K562 (cell line): ENCODE measurements at regions not wholly inside any gene's neighbourhood (a gene's known extent, or its start where the extent isn't known, plus 50 kb on each side); places are given as distances from the start of the nearest gene placed in this dataset.

Experiments
- ATAC-seq: fragments of 200-7000 bp; cut with Tn5 transposase; 3 replicates; pipeline ENCODE4 v1.9.1; 2020; ENCODE audit warnings: moderate library complexity
- BruUV-seq: library from RNA; stranded (reverse); fragments of 400-500 nt; replicated peaks from 2 replicates; lab custom pipeline; 2021; lab: Mats Ljungman, UMichigan
- CTCF ChIA-PET: fragments of 300-600 bp; formaldehyde crosslinking; extraction: SDS; loops from one replicate; lab custom pipeline; 2021; ENCODE audit warnings: low intra/inter-chr PET ratio; lab: Yijun Ruan, JAX
- POLR2A ChIA-PET: fragments of 300-600, 350-650 bp; sonication (Branson Sonifier 250); formaldehyde crosslinking; extraction: SDS; loops from one replicate; lab custom pipeline; 2021; ENCODE audit warnings: antibody characterized with exemption, inconsistent platforms; lab: Yijun Ruan, JAX
- DNase-seq, 4 experiments: peaks; one replicate each; pipeline versions ENCODE4 v3.0.0 to v3.0.0-alpha.2; 2011 to 2018; ENCODE audit warnings: low spot score in 3 of 4, mixed read lengths in 3 of 4; ENCODE audit errors: extremely low read depth in 1 of 4
- FAIRE-seq: peaks from 2 replicates; lab custom pipeline; 2011; peaks lifted over from hg19 to GRCh38; lab: Jason Lieb, UNC
- H2AFZ ChIP-seq: 2 replicates; pipeline ENCODE4 v1.6.0; 2011; ENCODE audit warnings: low read depth, low read length, control low read depth, inconsistent platforms
- H3K27ac ChIP-seq: fragments of 200-600 bp; 3 replicates; pipeline ENCODE4 v1.8.0; 2011; ENCODE audit warnings: low read depth, mild to moderate bottlenecking, control low read depth, inconsistent platforms, low read length, moderate library complexity, mixed read lengths; ENCODE audit errors: extremely low read depth
- H3K27me3 ChIP-seq, 2 experiments: fragments of 300-600 bp in 1 of 2; 2 replicates in 1 of 2; 3 replicates in 1 of 2; pipeline versions ENCODE4 v1.6.0 to v1.8.0; 2011; ENCODE audit warnings: inconsistent platforms in 2 of 2, low read length in 2 of 2, mild to moderate bottlenecking in 1 of 2, mixed read lengths in 1 of 2, moderate library complexity in 1 of 2; ENCODE audit not compliant: control insufficient read depth in 2 of 2, insufficient read depth in 2 of 2
- H3K36me3 ChIP-seq: fragments of 300-600 bp; 3 replicates; pipeline ENCODE4 v1.8.0; 2011; ENCODE audit warnings: mild to moderate bottlenecking, low read length, inconsistent platforms; ENCODE audit not compliant: control insufficient read depth, insufficient read depth
- H3K4me1 ChIP-seq, 2 experiments: fragments of 200-600 bp in 1 of 2; replicated peaks in 1 of 2; 2 replicates in 1 of 2; 3 replicates in 1 of 2; pipeline versions ENCODE4 v1.5.1 to v1.8.0; 2011; ENCODE audit warnings: inconsistent platforms in 2 of 2, low read length in 2 of 2, mild to moderate bottlenecking in 1 of 2, mixed read lengths in 1 of 2, moderate library complexity in 1 of 2; ENCODE audit not compliant: control insufficient read depth in 2 of 2, insufficient read depth in 2 of 2
- H3K4me2 ChIP-seq: 2 replicates; pipeline ENCODE4 v1.6.1; 2011; ENCODE audit warnings: low read length, control low read depth, inconsistent platforms, mixed read lengths; ENCODE audit not compliant: insufficient read depth
- H3K4me3 ChIP-seq: fragments of 200-600 bp; sonication (generic), shearing (Covaris generic); 2 replicates; pipeline ENCODE4 v1.5.1; 2016; ENCODE audit warnings: control low read depth, inconsistent platforms
- H3K79me2 ChIP-seq: fragments of 200-600 bp; 3 replicates; pipeline ENCODE4 v1.8.0; 2011; ENCODE audit warnings: low read length, inconsistent platforms; ENCODE audit not compliant: control insufficient read depth, insufficient read depth
- H3K9ac ChIP-seq, 2 experiments: 2 replicates each; pipeline versions ENCODE4 v1.6.0 to v1.6.1; 2011; ENCODE audit warnings: low read depth in 2 of 2, low read length in 2 of 2, control low read depth in 1 of 2, inconsistent platforms in 1 of 2, mild to moderate bottlenecking in 1 of 2, mixed read lengths in 1 of 2; ENCODE audit not compliant: insufficient read depth in 1 of 2
- H3K9me1 ChIP-seq: one replicate; pipeline ENCODE4 v1.6.0; 2011; ENCODE audit warnings: inconsistent platforms, mild to moderate bottlenecking, low read length, moderate library complexity; ENCODE audit not compliant: control insufficient read depth, insufficient read depth
- H3K9me3 ChIP-seq: replicated peaks from 2 replicates; pipeline ENCODE4 v1.5.1; 2011; ENCODE audit warnings: low read depth, low read length, inconsistent platforms; ENCODE audit not compliant: control insufficient read depth, insufficient read depth
- H4K20me1 ChIP-seq: replicated peaks from 2 replicates; pipeline ENCODE4 v1.6.1; 2011; ENCODE audit warnings: low read length, inconsistent platforms, mixed read lengths; ENCODE audit not compliant: control insufficient read depth, insufficient read depth
- EWSR1 ChIP-seq: fragments of 450-650 bp; IDR thresholded peaks from 2 replicates; pipeline ENCODE4 v1.6.1; 2018; ENCODE audit warnings: borderline replicate concordance, mild to moderate bottlenecking, low read depth, moderate library complexity; ENCODE audit not compliant: partially characterized antibody
- MYC ChIP-seq, 2 experiments: fragments of 250-450 bp in 1 of 2; sonication (Bioruptor Pico) in 1 of 2; IDR thresholded peaks; 2 replicates each; pipeline versions ENCODE4 v1.5.1 to v1.6.1; 2012 to 2021; ENCODE audit warnings: low read depth in 2 of 2, borderline replicate concordance in 1 of 2, improper control_type of control experiment in 1 of 2, low read length in 1 of 2, mild to moderate bottlenecking in 1 of 2, moderate library complexity in 1 of 2
- NFXL1 ChIP-seq: fragments of 450-650 bp; formaldehyde crosslinking; IDR thresholded peaks from 2 replicates; pipeline ENCODE4 v1.4.0; 2021; ENCODE audit warnings: mild to moderate bottlenecking
- SMAD1 ChIP-seq: fragments of 150-350 bp; IDR thresholded peaks from 2 replicates; pipeline ENCODE4 v1.6.1; 2014; ENCODE audit warnings: low read length, low read depth; ENCODE audit not compliant: partially characterized antibody
- ZKSCAN1 ChIP-seq: fragments of 150-350 bp; IDR thresholded peaks from 2 replicates; pipeline ENCODE4 v1.6.1; 2016; ENCODE audit warnings: low read depth, low read length
- ZNF146 ChIP-seq: IDR thresholded peaks from one replicate; pipeline ENCODE4 v1.6.1; 2018; ENCODE audit warnings: missing compliant biosample characterization; ENCODE audit not compliant: unreplicated experiment
- ZNF589 ChIP-seq: fragments of 200-800 bp; sonication (Bioruptor generic); IDR thresholded peaks from 2 replicates; pipeline ENCODE4 v1.6.1; 2016; ENCODE audit warnings: low read depth, missing genetic modification characterization, missing compliant biosample characterization
- WGBS: fragments of 100-300 bp; shearing (Covaris generic); methylation state at CpG from one replicate; pipeline ENCODE4 v1.1.6; 2016; ENCODE audit warnings: low coverage, mixed read lengths; ENCODE audit not compliant: insufficient coverage; ENCODE audit errors: missing lambda C conversion rate; 5-methylcytosine and 5-hydroxymethylcytosine counted together
- in situ Hi-C: fragments of 300-500 bp; cut with MboI; formaldehyde crosslinking; loops from 4 replicates; pipeline ENCODE4 v1.15.0; 2018; ENCODE audit warnings: inconsistent platforms, mixed read lengths
- intact Hi-C: fragments of 100-400 bp; cut with micrococcal nuclease; formaldehyde crosslinking; loops from 2 replicates; pipeline ENCODE4 v1.14.2; 2022
- TF ChIP-seq, protein P1 (sequence below), 2 experiments: IDR thresholded peaks in 1 of 2; conservative IDR thresholded peaks in 1 of 2; 2 replicates each; pipeline ENCODE4 v1.6.1; 2016; ENCODE audit warnings: low read depth in 2 of 2, mild to moderate bottlenecking in 1 of 2, missing compliant biosample characterization in 1 of 2, missing genetic modification characterization in 1 of 2, moderate library complexity in 1 of 2
- TF ChIP-seq, protein P2 (sequence below): fragments of 450-650 bp; formaldehyde crosslinking; IDR thresholded peaks from 2 replicates; pipeline ENCODE4 v1.4.0; 2020; ENCODE audit warnings: mild to moderate bottlenecking
- TF ChIP-seq, protein P3 (sequence below): fragments of 250-450 bp; sonication (Bioruptor Pico); IDR thresholded peaks from 2 replicates; pipeline ENCODE4 v1.4.0; 2020

DNA sequence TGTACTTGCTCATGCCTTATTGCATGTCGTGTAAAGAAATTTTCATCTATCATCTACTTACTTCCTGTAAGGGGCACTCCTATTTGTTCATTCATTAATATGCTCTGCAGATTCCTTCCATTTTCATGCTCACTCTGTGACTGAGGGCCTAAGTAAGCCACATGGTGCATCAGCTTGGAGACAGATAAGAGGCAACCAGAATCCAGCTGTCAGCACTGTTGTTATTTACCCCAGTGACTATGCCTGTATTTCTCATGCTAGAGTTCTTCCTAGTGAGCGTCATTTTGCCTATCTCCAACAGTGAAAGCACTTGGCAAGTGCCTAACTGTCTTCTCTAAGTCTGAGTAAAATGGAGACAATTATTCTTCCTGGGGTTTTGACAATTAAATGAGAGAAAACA lies 124.8 kb upstream of the ABI3BP start:
- ChIA-PET CTCF (no interaction called here), POLR2A (no interaction called here)
- Histone ChIP-seq H3K27ac (no peak overlapping the region), H3K4me2 (no peak overlapping the region), H3K9me1 (no peaks in the 10 kb centered on the region), H3K36me3 (no peaks in the 10 kb centered on the region), H3K4me3 (no peak overlapping the region), H3K9me3 (no peaks in the 10 kb centered on the region), H3K4me1 (0 out of 5 replicates have a peak, but pooled peaks cover 0 to 8% of the 10 kb centered on the region in 2 experiments), H3K9ac (no peak overlapping the region), H3K27me3 (no peaks in the 10 kb centered on the region), H3K79me2 (no peaks in the 10 kb centered on the region), H2AFZ (0 out of 2 replicates have a peak overlapping the region, but pooled peaks have one; percentile 40), H4K20me1 (no peaks in the 10 kb centered on the region)
- in situ Hi-C loops (no loop called here), intact Hi-C loops (no loop called here)
- BruUV-seq, result no TSS peak
- 5% methylated on average over 2 of the region's 2 CpGs for WGBS
- DNase-seq (peak in 1 of 4 experiments; percentile 10), FAIRE-seq (no peak), ATAC-seq (peak; percentile 69)
- TF ChIP-seq, protein P1, sequence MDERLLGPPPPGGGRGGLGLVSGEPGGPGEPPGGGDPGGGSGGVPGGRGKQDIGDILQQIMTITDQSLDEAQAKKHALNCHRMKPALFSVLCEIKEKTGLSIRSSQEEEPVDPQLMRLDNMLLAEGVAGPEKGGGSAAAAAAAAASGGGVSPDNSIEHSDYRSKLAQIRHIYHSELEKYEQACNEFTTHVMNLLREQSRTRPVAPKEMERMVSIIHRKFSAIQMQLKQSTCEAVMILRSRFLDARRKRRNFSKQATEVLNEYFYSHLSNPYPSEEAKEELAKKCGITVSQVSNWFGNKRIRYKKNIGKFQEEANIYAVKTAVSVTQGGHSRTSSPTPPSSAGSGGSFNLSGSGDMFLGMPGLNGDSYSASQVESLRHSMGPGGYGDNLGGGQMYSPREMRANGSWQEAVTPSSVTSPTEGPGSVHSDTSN (CRISPR knock-in tag; IDR thresholded peaks at IDR 0.05; ENCODE audit: low read depth), result no peak
- TF ChIP-seq, protein P1 (tag; conservative IDR thresholded peaks at IDR 0.05; ENCODE audit: low read depth), result peak; percentile 87
- TF ChIP-seq EWSR1, result no peak
- TF ChIP-seq ZNF146 (CRISPR knock-in tag), result no peak
- TF ChIP-seq, protein P2, sequence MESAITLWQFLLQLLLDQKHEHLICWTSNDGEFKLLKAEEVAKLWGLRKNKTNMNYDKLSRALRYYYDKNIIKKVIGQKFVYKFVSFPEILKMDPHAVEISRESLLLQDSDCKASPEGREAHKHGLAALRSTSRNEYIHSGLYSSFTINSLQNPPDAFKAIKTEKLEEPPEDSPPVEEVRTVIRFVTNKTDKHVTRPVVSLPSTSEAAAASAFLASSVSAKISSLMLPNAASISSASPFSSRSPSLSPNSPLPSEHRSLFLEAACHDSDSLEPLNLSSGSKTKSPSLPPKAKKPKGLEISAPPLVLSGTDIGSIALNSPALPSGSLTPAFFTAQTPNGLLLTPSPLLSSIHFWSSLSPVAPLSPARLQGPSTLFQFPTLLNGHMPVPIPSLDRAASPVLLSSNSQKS (CRISPR knock-in tag), result no peak
- no peak for TF ChIP-seq SMAD1
- TF ChIP-seq, protein P3, sequence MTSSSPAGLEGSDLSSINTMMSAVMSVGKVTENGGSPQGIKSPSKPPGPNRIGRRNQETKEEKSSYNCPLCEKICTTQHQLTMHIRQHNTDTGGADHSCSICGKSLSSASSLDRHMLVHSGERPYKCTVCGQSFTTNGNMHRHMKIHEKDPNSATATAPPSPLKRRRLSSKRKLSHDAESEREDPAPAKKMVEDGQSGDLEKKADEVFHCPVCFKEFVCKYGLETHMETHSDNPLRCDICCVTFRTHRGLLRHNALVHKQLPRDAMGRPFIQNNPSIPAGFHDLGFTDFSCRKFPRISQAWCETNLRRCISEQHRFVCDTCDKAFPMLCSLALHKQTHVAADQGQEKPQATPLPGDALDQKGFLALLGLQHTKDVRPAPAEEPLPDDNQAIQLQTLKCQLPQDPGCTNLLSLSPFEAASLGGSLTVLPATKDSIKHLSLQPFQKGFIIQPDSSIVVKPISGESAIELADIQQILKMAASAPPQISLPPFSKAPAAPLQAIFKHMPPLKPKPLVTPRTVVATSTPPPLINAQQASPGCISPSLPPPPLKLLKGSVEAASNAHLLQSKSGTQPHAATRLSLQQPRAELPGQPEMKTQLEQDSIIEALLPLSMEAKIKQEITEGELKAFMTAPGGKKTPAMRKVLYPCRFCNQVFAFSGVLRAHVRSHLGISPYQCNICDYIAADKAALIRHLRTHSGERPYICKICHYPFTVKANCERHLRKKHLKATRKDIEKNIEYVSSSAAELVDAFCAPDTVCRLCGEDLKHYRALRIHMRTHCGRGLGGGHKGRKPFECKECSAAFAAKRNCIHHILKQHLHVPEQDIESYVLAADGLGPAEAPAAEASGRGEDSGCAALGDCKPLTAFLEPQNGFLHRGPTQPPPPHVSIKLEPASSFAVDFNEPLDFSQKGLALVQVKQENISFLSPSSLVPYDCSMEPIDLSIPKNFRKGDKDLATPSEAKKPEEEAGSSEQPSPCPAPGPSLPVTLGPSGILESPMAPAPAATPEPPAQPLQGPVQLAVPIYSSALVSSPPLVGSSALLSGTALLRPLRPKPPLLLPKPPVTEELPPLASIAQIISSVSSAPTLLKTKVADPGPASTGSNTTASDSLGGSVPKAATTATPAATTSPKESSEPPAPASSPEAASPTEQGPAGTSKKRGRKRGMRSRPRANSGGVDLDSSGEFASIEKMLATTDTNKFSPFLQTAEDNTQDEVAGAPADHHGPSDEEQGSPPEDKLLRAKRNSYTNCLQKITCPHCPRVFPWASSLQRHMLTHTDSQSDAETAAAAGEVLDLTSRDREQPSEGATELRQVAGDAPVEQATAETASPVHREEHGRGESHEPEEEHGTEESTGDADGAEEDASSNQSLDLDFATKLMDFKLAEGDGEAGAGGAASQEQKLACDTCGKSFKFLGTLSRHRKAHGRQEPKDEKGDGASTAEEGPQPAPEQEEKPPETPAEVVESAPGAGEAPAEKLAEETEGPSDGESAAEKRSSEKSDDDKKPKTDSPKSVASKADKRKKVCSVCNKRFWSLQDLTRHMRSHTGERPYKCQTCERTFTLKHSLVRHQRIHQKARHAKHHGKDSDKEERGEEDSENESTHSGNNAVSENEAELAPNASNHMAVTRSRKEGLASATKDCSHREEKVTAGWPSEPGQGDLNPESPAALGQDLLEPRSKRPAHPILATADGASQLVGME (CRISPR knock-in tag), result no peak
- TF ChIP-seq MYC (IDR thresholded peaks at IDR 0.05; ENCODE audit: low read depth, low read length), result 0 out of 2 replicates have a peak, but pooled peaks have one; percentile 18
- no peak for TF ChIP-seq MYC (CRISPR knock-in tag; IDR thresholded peaks at IDR 0.05; ENCODE audit: borderline replicate concordance, low read depth)
- TF ChIP-seq NFXL1 (CRISPR knock-in tag), result no peak
- 0 out of 2 replicates have a peak, but pooled peaks have one; percentile 46 for TF ChIP-seq ZNF589 (CRISPR knock-in tag)
- TF ChIP-seq ZKSCAN1, result no peak
